ENCODE measurements at regions not wholly inside any gene's neighbourhood (a gene's known extent, or its start where the extent isn't known, plus 50 kb on each side); places are given as distances from the start of the nearest gene placed in this dataset.

DNA sequence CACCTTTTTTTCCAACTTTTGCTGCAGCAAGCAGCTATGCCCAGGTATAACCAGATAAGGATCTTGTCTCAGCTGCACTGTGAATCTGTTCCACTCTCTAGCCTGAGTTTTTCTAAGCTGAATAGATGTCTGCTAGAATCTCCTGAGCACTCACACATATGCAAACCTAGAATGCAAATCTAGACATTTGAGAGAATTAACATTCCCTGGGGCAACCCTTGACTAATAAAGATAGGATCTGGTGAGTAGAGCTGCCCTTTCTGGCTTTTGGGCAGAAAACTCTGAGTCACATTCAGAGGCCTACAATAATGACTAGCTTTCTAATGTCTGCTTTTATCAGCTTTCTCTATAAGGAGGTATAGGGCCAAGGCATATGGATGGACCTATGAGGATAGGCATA, 61.4 kb upstream of the BARHL2 start:
- H3K9me3 ChIP-seq (ENCODE audit: control insufficient read depth in 1 of 2, low read length in 2 of 2), result no peaks in the 10 kb centered on the region
- no peaks in the 10 kb centered on the region for H3K4me1 ChIP-seq (ENCODE audit: control insufficient read depth in 1 of 2, insufficient read depth in 2 of 2, low read length in 2 of 2)
- no peak overlapping the region for H3K4me3 ChIP-seq (ENCODE audit: low read depth in 1 of 2, low read length in 2 of 2)
- no peak overlapping the region for H3K27ac ChIP-seq (ENCODE audit: low read length)
- H3K36me3 ChIP-seq (ENCODE audit: control insufficient read depth in 1 of 2, insufficient read depth in 2 of 2, low read length in 2 of 2), result no peaks in the 10 kb centered on the region
- H3K27me3 ChIP-seq (ENCODE audit: low read depth, low read length), result no peaks in the 10 kb centered on the region

DNA sequence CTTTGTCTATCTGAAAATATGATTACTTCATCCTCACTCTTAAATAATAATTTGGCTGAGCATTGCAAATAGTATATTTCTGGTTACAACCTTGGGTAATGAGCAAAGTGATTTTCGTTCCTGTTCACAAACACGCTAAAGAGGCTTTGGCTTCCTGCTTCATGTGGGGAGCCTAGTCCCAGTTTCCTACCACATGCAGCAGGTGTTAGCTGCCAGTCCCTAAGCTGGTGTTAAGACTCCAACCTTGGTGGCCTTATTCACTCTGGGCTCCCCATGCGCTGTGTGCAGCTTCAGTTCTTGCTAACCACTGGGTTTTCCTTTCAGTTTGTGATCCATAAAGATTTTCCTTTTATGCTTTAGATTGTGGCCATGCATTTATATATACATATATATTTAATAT, 56.7 kb upstream of the BARHL2 start:
- H3K36me3 ChIP-seq (ENCODE audit: control insufficient read depth in 1 of 2, insufficient read depth in 2 of 2, low read length in 2 of 2), result no peaks in the 10 kb centered on the region

DNA sequence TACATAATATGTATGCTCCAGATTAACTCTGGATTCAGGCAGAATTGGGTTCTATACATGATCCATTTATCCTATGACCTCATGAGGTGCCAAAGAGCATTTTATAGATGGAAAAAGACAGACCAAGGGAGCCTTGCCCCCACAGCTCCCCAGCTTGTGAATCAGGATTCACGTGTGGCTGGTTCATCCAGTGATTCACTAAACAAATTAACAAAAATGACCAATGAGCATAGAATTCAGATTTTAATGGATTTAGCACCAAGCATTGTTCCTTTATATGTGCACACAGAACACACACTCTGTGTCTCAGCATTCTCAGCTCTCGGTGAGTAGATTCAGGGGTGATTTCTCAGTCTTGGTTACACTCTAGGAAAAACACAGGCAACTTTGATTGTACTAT, 51.7 kb upstream of the BARHL2 start:
- H3K27me3 ChIP-seq (ENCODE audit: low read depth, low read length), result no peaks in the 10 kb centered on the region
- H3K9me3 ChIP-seq (ENCODE audit: control insufficient read depth in 1 of 2, low read length in 2 of 2), result no peaks in the 10 kb centered on the region
- no peaks in the 10 kb centered on the region for H3K4me1 ChIP-seq (ENCODE audit: control insufficient read depth in 1 of 2, insufficient read depth in 2 of 2, low read length in 2 of 2)
- H3K4me3 ChIP-seq (ENCODE audit: low read depth in 1 of 2, low read length in 2 of 2), result no peak overlapping the region
- H3K36me3 ChIP-seq (ENCODE audit: control insufficient read depth in 1 of 2, insufficient read depth in 2 of 2, low read length in 2 of 2), result no peaks in the 10 kb centered on the region
- H3K27ac ChIP-seq (ENCODE audit: low read length), result no peak overlapping the region

More for the DNA sequence above, 56.7 kb upstream of the BARHL2 start:
- Histone ChIP-seq H3K27ac (ENCODE audit: low read length) (no peak overlapping the region), H3K4me3 (ENCODE audit: low read depth in 1 of 2, low read length in 2 of 2) (no peak overlapping the region), H3K4me1 (ENCODE audit: control insufficient read depth in 1 of 2, insufficient read depth in 2 of 2, low read length in 2 of 2) (no peaks in the 10 kb centered on the region), H3K9me3 (ENCODE audit: control insufficient read depth in 1 of 2, low read length in 2 of 2) (no peaks in the 10 kb centered on the region), H3K27me3 (ENCODE audit: low read depth, low read length) (no peaks in the 10 kb centered on the region)

DNA sequence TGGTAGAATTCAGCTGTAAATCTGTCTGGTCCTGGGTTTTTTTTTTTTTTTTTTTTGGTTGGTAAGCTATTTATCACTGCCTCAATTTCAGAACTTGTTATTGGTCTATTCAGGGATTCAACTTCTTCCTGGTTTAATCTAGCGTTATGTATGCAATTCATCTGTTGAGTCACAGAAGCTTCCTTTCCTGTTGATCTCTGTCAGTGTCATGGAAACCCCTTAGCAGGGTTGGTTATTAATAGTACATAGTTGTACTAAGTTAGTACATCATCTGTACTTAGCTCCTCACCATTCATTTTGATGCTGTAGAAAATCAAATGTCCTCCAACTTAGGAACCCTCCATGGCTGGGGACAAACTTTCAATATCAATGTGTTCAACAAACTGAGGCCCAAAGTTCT, 51.0 kb upstream of the BARHL2 start:
- Histone ChIP-seq H3K4me1 (ENCODE audit: control insufficient read depth in 1 of 2, insufficient read depth in 2 of 2, low read length in 2 of 2) (no peaks in the 10 kb centered on the region), H3K9me3 (ENCODE audit: control insufficient read depth in 1 of 2, low read length in 2 of 2) (no peaks in the 10 kb centered on the region), H3K36me3 (ENCODE audit: control insufficient read depth in 1 of 2, insufficient read depth in 2 of 2, low read length in 2 of 2) (no peaks in the 10 kb centered on the region), H3K27me3 (ENCODE audit: low read depth, low read length) (no peaks in the 10 kb centered on the region), H3K27ac (ENCODE audit: low read length) (no peak overlapping the region), H3K4me3 (ENCODE audit: low read depth in 1 of 2, low read length in 2 of 2) (no peak overlapping the region)

Data from muscle layer of duodenum (tissue), 2 donors.